ENCODE measurements at regions not wholly inside any gene's neighbourhood (a gene's known extent, or its start where the extent isn't known, plus 50 kb on each side); places are given as distances from the start of the nearest gene placed in this dataset.

GRCh38 chr6:11427091-11427722 lies 110.3 kb upstream of the TMEM170B start:
- SMC1A ChIA-PET (ENCODE audit: uncharacterized antibody, unreplicated experiment) = interaction anchor here (1.0 to 17.4 kb wide), 5 partner anchors 11 to 66 kb away, joined by 3 to 190 read pairs (median 7); no protein-coding TSS in a partner anchor
- Histone ChIP-seq H2AFZ (ENCODE audit: control insufficient read depth, low read depth, low read length) (no peak overlapping the region), H3K27ac (ENCODE audit: control insufficient read depth, insufficient read depth) (no peak overlapping the region), H3K4me3 (no peak overlapping the region), H3K4me2 (ENCODE audit: control insufficient read depth, insufficient read depth) (no peak overlapping the region), H3K27me3 (replicated peaks in 1 of 2; ENCODE audit: control insufficient read depth in 2 of 2, insufficient read depth in 2 of 2, low read length in 1 of 2) (no peaks in the 10 kb centered on the region), H3K9me3 (replicated peaks; ENCODE audit: control insufficient read depth, insufficient read depth, low read length) (no peaks in the 10 kb centered on the region; the same call in 2 of the 3 replicates), H3K9ac (ENCODE audit: control insufficient read depth, insufficient read depth, low read length) (no peak overlapping the region), H3K4me1 (ENCODE audit: control insufficient read depth, insufficient read depth, low read length) (peaks cover 32% of the 10 kb centered on the region), H3K36me3 (ENCODE audit: control insufficient read depth in 2 of 2, insufficient read depth in 2 of 2, low read length in 1 of 2) (no peaks in the 10 kb centered on the region), H4K20me1 (ENCODE audit: control insufficient read depth, insufficient read depth) (no peaks in the 10 kb centered on the region), H3K79me2 (ENCODE audit: control insufficient read depth, insufficient read depth, low read length) (no peaks in the 10 kb centered on the region)
- intact Hi-C loops (cut with micrococcal nuclease; ENCODE audit: unreplicated experiment) = no loop called here
- DNase-seq (ENCODE audit: low read depth, low spot score) = no peak
- CTCF ChIA-PET = no interaction called here
- no peak for ATAC-seq
- RAD21 ChIA-PET (ENCODE audit: unreplicated experiment) = interaction anchor here (0.8 to 4.9 kb wide), 2 partner anchors 12 to 42 kb away, joined by 3 to 33 read pairs; no protein-coding TSS in a partner anchor
- TF ChIP-seq IKZF2 (IDR thresholded peaks at IDR 0.05) (0 out of 4 replicates have a peak, but pooled peaks of 1 of the 2 experiments have one; percentile 11), FOXK2 (IDR thresholded peaks at IDR 0.05) (0 out of 2 replicates have a peak, but pooled peaks have one; percentile 18), DPF2 (IDR thresholded peaks at IDR 0.05) (no peak), ASH2L (IDR thresholded peaks at IDR 0.05; ENCODE audit: borderline replicate concordance, low read depth) (no peak), HDGF (IDR thresholded peaks at IDR 0.05) (peak; percentile 94), NFIC (IDR thresholded peaks at IDR 0.05; ENCODE audit: low read depth, low read length) (no peak), MAX (IDR thresholded peaks at IDR 0.05; ENCODE audit: low read depth, low read length) (no peak), IRF4 (IDR thresholded peaks at IDR 0.05; ENCODE audit: low read depth, low read length) (no peak), IRF3 (IDR thresholded peaks at IDR 0.05) (no peak), NBN (IDR thresholded peaks at IDR 0.05) (no peak; the same call in 1 of the 2 replicates), POLR2AphosphoS5 (IDR thresholded peaks at IDR 0.05; ENCODE audit: low read length) (no peak), SMARCA5 (IDR thresholded peaks at IDR 0.05) (no peak), NRF1 (conservative IDR thresholded peaks at IDR 0.05; ENCODE audit: low read depth, low read length) (no peak)
- no peak for FAIRE-seq
- 87% methylated on average over 9 of the region's 9 CpGs for WGBS (ENCODE audit: insufficient coverage, insufficient replicate concordance, low lambda C conversion rate, missing lambda C conversion rate)
- no TSS peak for BruUV-seq (replicated peaks)
- POLR2A ChIA-PET = interaction anchor here (2.2 kb wide), 1 partner anchor 13 kb away, joined by 11 read pairs; no protein-coding TSS in a partner anchor
- in situ Hi-C loops (cut with MboI) = no loop called here

Measured in GM12878 (cell line).